Urinary bladder (tissue), 3 donors: ENCODE measurements at regions not wholly inside any gene's neighbourhood (a gene's known extent, or its start where the extent isn't known, plus 50 kb on each side); places are given as distances from the start of the nearest gene placed in this dataset.
"Not testable (repeated sequence)": the region's sequence is repeated elsewhere in the genome, so short reads cannot be mapped to it uniquely, and the experiment has no call there.

Experiments
- DNase-seq: peaks from one replicate; pipeline ENCODE4 v3.0.0-alpha.2; 2015; ENCODE audit errors: extremely low spot score
- H3K27ac ChIP-seq: one replicate; pipeline ENCODE4 v1.5.1; 2013; ENCODE audit warnings: low read depth, mild to moderate bottlenecking, moderate library complexity
- H3K36me3 ChIP-seq: one replicate; pipeline ENCODE4 v1.6.1; 2013; ENCODE audit warnings: mild to moderate bottlenecking, moderate library complexity; ENCODE audit not compliant: insufficient read depth
- H3K4me1 ChIP-seq: one replicate; pipeline ENCODE4 v1.6.1; 2013; ENCODE audit warnings: mild to moderate bottlenecking, moderate library complexity; ENCODE audit not compliant: insufficient read depth
- H3K4me3 ChIP-seq: one replicate; pipeline ENCODE4 v1.5.1; 2013; ENCODE audit warnings: low read depth, low read length
- WGBS: extraction: QIAGEN DNeasy Blood & Tissue Kit; methylation state at CpG from one replicate; pipeline ENCODE4 v1.1.7; 2013; 5-methylcytosine and 5-hydroxymethylcytosine counted together
- donor health status: healthy with polysubstance abuse.
- donor health status: healthy.

GRCh38 chr7:149569726-149570422 lies 72.3 kb upstream of the ZNF746 start:
- Histone ChIP-seq H3K4me3 (no peak overlapping the region), H3K36me3 (no peaks in the 10 kb centered on the region), H3K4me1 (no peaks in the 10 kb centered on the region), H3K27ac (no peak overlapping the region)
- DNase-seq = no peak
- 98% methylated on average over 12 of the region's 12 CpGs for WGBS

DNA sequence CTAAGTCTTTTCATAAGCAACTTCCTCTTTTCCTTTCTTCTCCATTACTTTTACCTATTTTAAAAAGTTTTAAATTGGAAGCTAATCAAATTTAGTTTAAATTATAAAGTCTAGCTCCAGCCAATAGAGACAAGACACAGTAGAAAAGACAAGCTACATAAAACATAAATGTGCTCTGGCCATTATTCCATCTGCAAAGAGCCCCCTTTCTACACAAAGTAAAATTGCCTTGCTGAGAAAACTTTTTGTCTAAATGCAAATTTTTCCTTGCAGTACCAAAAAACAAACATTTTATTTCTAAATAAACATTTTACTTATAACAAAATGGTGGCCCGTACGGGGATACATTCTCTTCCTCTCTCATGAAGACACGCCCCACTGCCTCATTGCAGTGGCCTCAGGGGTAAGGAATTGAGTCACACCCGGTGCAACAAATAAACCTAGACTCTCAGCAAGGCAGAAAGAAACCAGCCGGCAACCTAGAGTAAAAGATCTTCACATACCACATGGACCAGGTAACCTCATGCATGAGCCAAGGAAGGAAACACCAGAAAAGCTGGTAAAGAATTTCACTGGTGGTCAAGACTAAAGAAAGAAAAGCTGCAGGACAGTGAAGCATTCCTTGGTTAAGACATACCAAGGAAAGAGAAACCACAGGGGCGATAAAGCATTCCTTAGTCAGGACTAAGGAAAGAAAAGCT lies 71.6 kb upstream of the ZNF746 start:
- H3K27ac ChIP-seq = no peak overlapping the region
- H3K36me3 ChIP-seq = no peaks in the 10 kb centered on the region
- 98% methylated on average over 6 of the region's 6 CpGs for whole genome bisulfite sequencing
- H3K4me3 ChIP-seq = no peak overlapping the region
- H3K4me1 ChIP-seq = no peaks in the 10 kb centered on the region
- no peak for DNase-seq

DNA sequence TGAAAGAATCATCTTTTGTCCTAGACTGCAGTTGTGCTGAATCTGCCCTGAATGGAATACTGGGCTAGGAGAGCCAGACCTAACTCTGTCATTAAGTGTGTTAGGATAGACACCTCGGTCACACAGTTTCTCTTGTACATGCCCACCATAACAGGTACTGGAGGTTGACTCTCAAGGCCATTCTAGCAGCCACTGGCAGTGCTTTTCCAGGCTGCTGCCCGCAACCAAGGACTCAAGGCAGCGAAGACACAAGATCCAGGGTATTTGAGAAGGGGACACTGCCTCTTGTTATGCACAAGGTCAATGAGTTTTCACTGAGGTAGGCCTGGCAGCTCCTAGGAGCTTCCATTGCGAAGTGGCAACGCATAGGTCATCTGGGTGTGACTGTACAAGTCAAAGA lies 70.6 kb upstream of the ZNF746 start:
- H3K4me3 ChIP-seq = no peak overlapping the region
- H3K4me1 ChIP-seq = no peaks in the 10 kb centered on the region
- H3K36me3 ChIP-seq = no peaks in the 10 kb centered on the region
- 97% methylated on average over 5 of the region's 5 CpGs for WGBS
- DNase-seq = no peak
- no peak overlapping the region for H3K27ac ChIP-seq

- no peak overlapping the region for H3K27ac ChIP-seq
- no peak for DNase-seq
- no peaks in the 10 kb centered on the region for H3K36me3 ChIP-seq
- 96% methylated on average over 3 of the region's 3 CpGs for WGBS
- H3K4me1 ChIP-seq = no peaks in the 10 kb centered on the region
- H3K4me3 ChIP-seq = no peak overlapping the region
Measured at GRCh38 chr7:149566103-149566502, 68.5 kb upstream of the ZNF746 start.

GRCh38 chr7:149565096-149565382 lies 67.4 kb upstream of the ZNF746 start:
- no peak overlapping the region for H3K4me3 ChIP-seq
- H3K4me1 ChIP-seq = no peaks in the 10 kb centered on the region
- no peaks in the 10 kb centered on the region for H3K36me3 ChIP-seq
- no peak overlapping the region for H3K27ac ChIP-seq
- WGBS = 75% methylated on average over 1 of the region's 1 CpG
- DNase-seq = no peak

DNA sequence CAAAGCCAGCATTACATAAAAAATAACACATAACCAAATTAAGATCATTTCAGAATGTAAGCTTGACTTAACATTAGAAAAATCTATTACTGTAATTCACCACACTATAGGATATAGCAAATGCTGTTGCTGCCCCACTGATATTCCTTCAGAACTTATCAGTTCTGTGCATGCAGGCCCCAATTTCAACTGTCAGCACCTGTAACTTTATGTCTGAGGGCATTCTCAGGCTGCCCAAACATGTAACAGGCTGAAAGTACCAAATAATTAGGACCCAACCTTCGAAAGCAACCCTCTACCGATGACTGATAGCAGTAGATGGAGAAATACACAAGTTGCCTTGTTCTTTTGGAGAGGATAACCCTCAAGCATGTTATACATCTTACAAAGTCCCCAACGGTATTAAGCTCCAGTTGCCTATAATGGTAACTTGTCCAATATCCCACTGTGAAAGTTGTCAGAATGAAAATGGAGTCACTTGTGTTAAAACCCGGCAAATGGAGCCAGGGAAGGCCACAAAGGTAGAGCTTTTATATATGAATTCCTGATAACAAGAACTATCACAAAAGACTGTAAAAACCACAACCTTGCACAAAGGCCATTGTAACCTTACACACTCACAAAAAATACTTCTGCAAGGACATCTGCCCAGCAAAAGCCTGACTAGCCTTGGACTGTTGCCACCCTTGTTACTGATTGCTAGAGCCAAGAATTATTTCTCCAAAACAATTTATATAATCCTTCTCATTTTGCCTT lies 66.9 kb upstream of the ZNF746 start:
- Histone ChIP-seq H3K36me3 (no peaks in the 10 kb centered on the region), H3K27ac (no peak overlapping the region), H3K4me3 (no peak overlapping the region), H3K4me1 (no peaks in the 10 kb centered on the region)
- WGBS = 98% methylated on average over 4 of the region's 4 CpGs
- no peak for DNase-seq

DNA sequence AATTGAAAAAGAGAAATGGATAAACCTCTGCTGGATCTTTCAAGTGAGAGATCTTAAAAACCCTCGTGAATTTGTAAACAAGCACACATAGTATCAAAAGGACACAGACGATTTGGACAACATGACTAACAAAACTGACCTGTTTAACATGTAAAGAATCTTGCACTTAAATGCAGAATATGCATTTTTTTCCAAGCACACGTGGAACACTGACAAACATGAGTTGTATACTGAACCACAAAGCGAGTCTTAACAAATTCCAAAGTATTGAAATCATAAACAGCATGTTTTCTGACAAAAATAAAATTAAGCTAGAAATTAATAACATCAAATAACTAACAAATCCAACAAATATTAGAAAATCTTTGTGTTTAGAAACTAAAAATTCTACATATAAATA lies 65.0 kb upstream of the ZNF746 start:
- Histone ChIP-seq H3K27ac (no peak overlapping the region), H3K4me1 (no peaks in the 10 kb centered on the region), H3K36me3 (no peaks in the 10 kb centered on the region), H3K4me3 (no peak overlapping the region)
- 69% methylated on average over 4 of the region's 4 CpGs for WGBS
- no peak for DNase-seq

DNA sequence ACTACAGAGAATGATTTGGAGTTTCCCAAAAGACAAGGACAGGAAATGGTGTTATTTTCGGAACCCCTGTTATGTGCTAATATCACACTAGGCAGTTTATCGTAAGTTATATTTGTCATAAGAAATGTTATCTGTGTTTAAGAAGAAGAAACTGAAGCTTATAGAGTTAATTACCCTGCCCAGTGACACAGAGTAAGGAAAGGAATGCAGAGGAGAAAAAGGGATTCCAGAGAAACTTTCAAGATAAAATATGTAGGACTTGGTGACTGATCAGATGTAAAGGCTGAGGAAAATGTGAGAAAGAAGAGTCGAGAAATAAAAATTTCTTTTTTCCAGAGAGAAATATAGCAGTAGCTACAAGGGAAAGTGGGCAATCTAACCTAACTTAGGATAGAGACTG lies 63.5 kb upstream of the ZNF746 start:
- H3K4me3 ChIP-seq = no peak overlapping the region
- WGBS = 93% methylated on average over 3 of the region's 3 CpGs
- H3K4me1 ChIP-seq = no peaks in the 10 kb centered on the region
- DNase-seq = no peak
- H3K36me3 ChIP-seq = peaks cover 1% of the 10 kb centered on the region
- H3K27ac ChIP-seq = no peak overlapping the region

GRCh38 chr7:149559711-149560110 lies 62.1 kb upstream of the ZNF746 start:
- no peak for DNase-seq
- Histone ChIP-seq H3K36me3 (peaks cover 1% of the 10 kb centered on the region), H3K27ac (no peak overlapping the region), H3K4me3 (no peak overlapping the region), H3K4me1 (no peaks in the 10 kb centered on the region)
- WGBS = 93% methylated on average over 4 of the region's 4 CpGs

GRCh38 chr7:149558149-149558861 lies 60.7 kb upstream of the ZNF746 start:
- Histone ChIP-seq H3K36me3 (peaks cover 1% of the 10 kb centered on the region), H3K4me1 (no peaks in the 10 kb centered on the region), H3K4me3 (no peak overlapping the region), H3K27ac (no peak overlapping the region)
- DNase-seq = no peak
- 98% methylated on average over 6 of the region's 6 CpGs for WGBS

GRCh38 chr7:149556525-149556924 lies 58.9 kb upstream of the ZNF746 start:
- DNase-seq, H3K4me3 ChIP-seq, H3K27ac ChIP-seq, H3K4me1 ChIP-seq, H3K36me3 ChIP-seq: not testable (repeated sequence)
- WGBS = 95% methylated on average over 4 of the region's 4 CpGs

- not testable (repeated sequence) for H3K36me3 ChIP-seq, DNase-seq, H3K4me3 ChIP-seq, H3K4me1 ChIP-seq, H3K27ac ChIP-seq
- 94% methylated on average over 31 of the region's 31 CpGs for WGBS
Measured at GRCh38 chr7:149554821-149555220, 57.2 kb upstream of the ZNF746 start.

DNA sequence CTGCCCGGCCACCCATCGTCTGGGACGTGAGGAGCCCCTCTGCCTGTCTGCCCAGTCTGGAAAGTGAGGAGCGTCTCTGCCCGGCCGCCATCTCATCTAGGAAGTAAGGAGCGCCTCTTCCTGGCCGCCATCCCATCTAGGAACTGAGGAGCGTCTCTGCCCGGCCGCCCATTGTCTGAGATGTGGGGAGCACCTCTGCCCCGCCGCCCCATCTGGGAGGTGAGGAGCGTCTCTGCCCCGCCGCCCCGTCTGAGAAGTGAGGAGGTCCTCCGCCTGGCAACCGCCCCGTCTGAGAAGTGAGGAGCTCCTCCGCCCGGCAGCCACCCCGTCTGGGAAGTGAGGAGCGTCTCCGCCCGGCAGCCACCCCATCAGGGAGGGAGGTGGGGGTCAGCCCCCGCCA lies 56.4 kb upstream of the ZNF746 start:
- H3K36me3 ChIP-seq, H3K27ac ChIP-seq, H3K4me3 ChIP-seq, H3K4me1 ChIP-seq, DNase-seq: not testable (repeated sequence)
- WGBS = 99% methylated on average over 27 of the region's 27 CpGs

GRCh38 chr7:149552799-149553198 lies 55.2 kb upstream of the ZNF746 start:
- no peaks in the 10 kb centered on the region for H3K4me1 ChIP-seq
- WGBS = 84% methylated on average over 3 of the region's 3 CpGs
- DNase-seq = no peak
- no peak overlapping the region for H3K4me3 ChIP-seq
- no peak overlapping the region for H3K27ac ChIP-seq
- H3K36me3 ChIP-seq = peaks cover 1% of the 10 kb centered on the region
